LNCAP (cell line): ENCODE measurements at regions not wholly inside any gene's neighbourhood (a gene's known extent, or its start where the extent isn't known, plus 50 kb on each side); places are given as distances from the start of the nearest gene placed in this dataset.

Experiments
- TF ChIP-seq, protein P1 (sequence below): fragments of 450-650 bp; IDR thresholded peaks from 2 replicates; pipeline ENCODE4 v1.5.1; 2017; ENCODE audit warnings: mild to moderate bottlenecking

DNA sequence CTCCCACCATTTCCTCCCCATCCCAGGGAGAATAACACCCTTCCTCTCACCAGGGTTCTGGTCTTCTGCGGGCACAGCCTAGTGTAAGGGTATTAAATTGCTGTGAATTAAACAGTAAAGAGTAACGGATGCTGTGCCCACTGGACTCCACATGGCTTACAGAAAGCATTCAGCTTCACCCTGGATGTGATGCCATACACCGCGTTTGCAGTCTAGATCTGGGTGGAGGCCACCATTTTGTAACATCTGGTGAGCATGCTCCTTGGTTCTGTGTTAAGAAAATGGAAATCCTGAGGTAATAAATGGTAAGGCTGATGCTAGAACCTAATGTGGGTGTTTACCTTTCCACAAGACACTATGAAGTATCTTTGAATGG, 331.8 kb upstream of the B3GAT1 start:
- TF ChIP-seq, protein P1, sequence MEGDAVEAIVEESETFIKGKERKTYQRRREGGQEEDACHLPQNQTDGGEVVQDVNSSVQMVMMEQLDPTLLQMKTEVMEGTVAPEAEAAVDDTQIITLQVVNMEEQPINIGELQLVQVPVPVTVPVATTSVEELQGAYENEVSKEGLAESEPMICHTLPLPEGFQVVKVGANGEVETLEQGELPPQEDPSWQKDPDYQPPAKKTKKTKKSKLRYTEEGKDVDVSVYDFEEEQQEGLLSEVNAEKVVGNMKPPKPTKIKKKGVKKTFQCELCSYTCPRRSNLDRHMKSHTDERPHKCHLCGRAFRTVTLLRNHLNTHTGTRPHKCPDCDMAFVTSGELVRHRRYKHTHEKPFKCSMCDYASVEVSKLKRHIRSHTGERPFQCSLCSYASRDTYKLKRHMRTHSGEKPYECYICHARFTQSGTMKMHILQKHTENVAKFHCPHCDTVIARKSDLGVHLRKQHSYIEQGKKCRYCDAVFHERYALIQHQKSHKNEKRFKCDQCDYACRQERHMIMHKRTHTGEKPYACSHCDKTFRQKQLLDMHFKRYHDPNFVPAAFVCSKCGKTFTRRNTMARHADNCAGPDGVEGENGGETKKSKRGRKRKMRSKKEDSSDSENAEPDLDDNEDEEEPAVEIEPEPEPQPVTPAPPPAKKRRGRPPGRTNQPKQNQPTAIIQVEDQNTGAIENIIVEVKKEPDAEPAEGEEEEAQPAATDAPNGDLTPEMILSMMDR: no peak

DNA sequence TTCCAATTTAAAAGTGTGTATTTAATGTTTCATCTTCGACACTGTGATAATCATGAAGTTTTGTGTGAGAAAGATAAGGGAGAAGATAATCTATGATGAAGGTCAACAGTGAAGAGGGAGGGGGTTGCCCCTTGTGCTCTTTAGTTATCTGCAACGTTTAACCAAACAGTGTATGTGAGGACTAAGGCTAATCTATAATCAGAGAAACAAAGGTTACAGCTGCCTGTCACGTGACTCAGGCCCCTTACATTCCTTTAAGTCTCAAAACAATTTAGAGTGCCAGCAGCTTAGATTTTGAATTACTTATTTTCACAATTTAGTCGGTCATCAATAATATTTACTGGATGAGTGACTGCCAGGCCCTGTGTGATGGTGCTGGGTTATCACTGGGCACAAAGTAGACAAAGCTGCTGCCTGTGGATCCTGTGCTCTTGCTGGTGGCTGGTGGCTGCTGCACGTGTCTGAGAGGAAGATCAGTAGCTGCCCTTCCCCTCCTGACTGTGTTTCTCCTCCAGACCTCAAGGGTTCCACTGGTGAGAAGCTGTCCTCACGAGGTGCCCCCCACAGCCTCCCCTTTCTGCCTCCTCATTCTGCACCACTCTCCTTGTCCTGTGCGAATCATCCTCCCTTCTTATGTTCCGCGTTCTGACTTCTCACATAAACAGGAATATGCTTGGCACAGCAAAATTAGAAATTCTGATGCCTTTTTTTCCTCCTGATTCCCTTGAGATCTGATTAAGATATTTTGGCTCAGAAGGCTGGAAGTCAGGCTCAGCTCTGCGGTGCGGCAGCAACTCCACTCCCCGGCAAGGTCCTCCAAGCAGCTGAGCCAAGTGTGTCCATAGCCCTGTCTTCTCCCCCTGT, 331.1 kb upstream of the B3GAT1 start:
- TF ChIP-seq, protein P1: no peak

DNA sequence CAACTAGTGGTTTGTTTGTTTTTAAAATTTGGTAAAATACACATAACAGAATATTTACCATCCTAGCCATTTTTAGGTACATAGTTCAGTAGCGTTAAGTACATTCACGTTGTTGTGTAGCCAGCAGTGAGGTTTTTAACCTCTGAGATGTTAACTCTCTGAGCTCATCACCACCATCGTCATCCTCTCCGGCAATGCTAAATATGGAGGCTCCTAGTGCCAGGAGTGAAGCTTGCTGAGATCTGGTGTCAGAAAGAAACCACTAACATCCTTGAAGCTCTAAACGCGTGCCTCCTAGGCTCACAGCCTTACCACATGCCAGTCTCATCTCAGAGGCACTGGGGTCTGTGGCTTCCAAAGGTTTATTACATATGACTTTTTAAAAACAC, 330.2 kb upstream of the B3GAT1 start:
- TF ChIP-seq, protein P1: no peak

DNA sequence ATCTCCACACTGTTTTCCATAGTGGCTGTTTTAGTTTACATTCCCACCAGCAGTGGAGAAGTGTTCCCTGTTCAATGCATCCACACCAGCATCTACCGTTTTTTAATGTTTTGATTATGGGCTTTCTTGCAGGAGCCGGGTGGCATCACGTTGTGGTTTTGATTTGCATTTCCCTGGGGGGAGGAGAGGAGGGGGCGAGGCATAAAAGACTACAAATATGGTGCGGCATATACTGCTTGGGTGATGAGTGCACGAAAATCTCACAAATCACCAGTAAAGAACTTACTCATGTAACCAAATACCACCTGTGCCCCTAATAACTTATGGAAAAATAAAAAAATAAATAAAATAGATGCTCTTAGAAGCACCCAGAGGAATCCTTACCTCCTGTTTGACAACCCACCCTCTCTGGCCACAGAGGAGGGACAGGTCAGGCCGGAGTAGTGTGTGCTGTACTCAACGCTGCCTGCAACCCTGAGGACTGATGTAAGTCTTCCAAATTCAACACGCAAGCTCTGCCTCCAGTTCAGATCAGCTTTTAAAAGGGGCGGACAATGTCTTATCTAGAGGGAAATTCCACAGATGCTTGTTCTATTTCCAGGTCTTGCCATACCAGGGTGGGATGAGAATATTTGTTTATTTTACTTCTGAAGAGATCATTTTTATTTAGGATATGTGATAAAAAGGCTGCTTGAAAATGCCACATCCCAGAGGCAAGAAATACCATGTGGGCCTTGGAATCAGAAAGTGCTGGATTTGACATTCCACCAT, 329.6 kb upstream of the B3GAT1 start:
- TF ChIP-seq, protein P1: no peak

DNA sequence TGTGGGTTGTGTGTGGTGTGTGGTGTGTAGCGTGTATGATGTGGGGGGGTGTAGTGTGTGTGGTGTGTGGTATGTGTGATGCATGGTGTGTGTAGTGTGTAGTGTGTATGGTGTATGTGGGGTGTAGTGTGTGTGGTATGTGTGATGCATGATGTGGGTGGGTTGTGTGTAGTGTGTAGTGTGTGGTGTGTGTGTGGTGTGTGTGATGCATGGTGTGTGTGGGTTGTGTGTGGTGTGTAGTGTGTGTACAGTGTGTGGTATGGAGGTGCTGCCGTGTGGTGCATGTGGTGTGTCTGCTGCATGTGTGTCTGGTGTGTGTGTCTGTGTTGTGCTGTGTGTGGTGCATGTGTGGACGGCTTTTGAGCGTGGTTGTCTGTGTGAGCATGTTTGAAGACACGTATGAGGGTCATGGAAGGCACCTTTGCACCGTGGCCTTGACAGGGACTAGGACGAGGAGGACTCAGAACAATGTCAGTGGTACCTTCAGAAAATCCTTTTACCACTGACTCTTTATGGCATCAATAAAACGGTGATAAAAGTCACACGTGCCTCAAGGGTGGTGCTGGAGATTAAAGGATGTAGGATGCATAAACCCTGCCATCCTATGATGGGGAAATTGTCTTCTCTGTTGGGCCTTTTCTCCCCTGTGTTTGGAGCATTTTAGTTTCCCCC, 328.7 kb upstream of the B3GAT1 start:
- TF ChIP-seq, protein P1: no peak

DNA sequence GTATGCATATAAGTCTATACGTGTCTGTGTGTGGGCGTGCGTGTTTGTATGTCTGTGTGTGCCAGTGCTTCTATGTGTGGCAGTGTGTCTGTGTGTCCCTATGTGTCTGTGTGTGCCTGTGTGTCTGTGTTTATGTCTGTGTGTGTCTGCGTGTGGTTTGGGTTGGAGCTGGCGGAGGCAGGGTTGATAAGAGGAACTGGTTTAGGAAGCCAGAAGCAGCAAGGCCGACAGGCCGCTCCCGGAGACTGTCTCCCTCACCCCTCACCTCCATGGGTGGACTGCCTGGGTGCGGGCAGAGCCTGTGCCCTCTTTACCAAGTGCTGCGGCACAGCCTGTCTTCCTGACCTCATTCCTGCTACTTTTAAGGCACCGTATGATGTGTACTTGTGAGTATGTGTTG, 327.1 kb upstream of the B3GAT1 start:
- TF ChIP-seq, protein P1: no peak

DNA sequence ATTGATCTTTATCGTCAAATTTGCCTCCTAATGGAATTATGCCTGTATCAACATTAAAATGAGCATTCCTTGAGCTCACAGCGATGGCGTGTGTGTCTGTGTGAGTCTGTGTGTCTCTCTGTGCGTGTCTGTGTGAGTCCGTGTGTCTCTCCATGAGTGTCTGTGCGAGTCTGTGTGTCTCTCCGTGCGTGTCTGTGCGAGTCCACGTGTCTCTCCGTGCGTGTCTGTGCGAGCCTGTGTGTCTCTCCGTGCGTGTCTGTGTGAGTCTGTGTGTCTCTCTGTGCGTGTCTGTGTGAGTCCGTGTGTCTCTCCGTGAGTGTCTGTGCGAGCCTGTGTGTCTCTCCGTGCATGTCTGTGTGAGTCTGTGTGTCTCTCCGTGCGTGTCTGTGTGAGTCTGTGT, 326.5 kb upstream of the B3GAT1 start:
- TF ChIP-seq, protein P1: no peak
